ENCODE measurements at regions not wholly inside any gene's neighbourhood (a gene's known extent, or its start where the extent isn't known, plus 50 kb on each side); places are given as distances from the start of the nearest gene placed in this dataset.

GRCh38 chr17:77326636-77327035 lies 185.9 kb downstream of the SEC14L1 start:
- DNase-seq (no peak), ATAC-seq (no peak)
- Mint-ChIP-seq H3K4me3 (peak overlapping the region in 9 of 10 donors; percentile 33 to 81 (median 71)), H3K36me3 (no peaks in the 10 kb centered on the region), H3K4me1 (peaks cover 49 to 71% (median 57%) of the 10 kb centered on the region in 7 donors), H3K27me3 (peaks cover 0 to 2% (median 0%) of the 10 kb centered on the region in 5 donors), H3K9me3 (peaks cover 0 to 2% (median 0%) of the 10 kb centered on the region in 11 donors), H3K27ac (peak overlapping the region; percentile 57 to 92 (median 82))
- ChIA-PET CTCF (interaction anchor here (1.2 kb wide), 1 partner anchor 48 kb away, joined by 3 read pairs; no protein-coding TSS in a partner anchor), POLR2A (interaction anchor here (0.6 to 6.7 kb wide), 7 partner anchors 39 to 343 kb away, joined by 3 to 98 read pairs (median 5); no protein-coding TSS in a partner anchor)
- intact Hi-C loops (cut with micrococcal nuclease): no loop called here
- Histone ChIP-seq H3K4me3 (ENCODE audit: low read length) (no peak overlapping the region), H3K36me3 (ENCODE audit: control insufficient read depth in 2 of 3, insufficient read depth in 3 of 3, low read length in 3 of 3) (no peaks in the 10 kb centered on the region), H3K27me3 (ENCODE audit: control insufficient read depth in 2 of 2, insufficient read depth in 2 of 2, low read length in 2 of 2) (no peaks in the 10 kb centered on the region), H3K4me1 (ENCODE audit: control insufficient read depth in 2 of 2, insufficient read depth in 2 of 2, low read length in 2 of 2) (peaks cover 35 to 49% of the 10 kb centered on the region in 2 donors), H3K9me3 (ENCODE audit: control insufficient read depth in 2 of 3, low read length in 3 of 3) (no peaks in the 10 kb centered on the region), H3K27ac (ENCODE audit: low read depth, low read length) (no peak overlapping the region)

- Histone ChIP-seq H3K9me3 (ENCODE audit: control insufficient read depth in 2 of 3, low read length in 3 of 3) (no peaks in the 10 kb centered on the region), H3K4me1 (ENCODE audit: control insufficient read depth in 2 of 2, insufficient read depth in 2 of 2, low read length in 2 of 2) (peaks cover 40 to 49% of the 10 kb centered on the region in 2 donors), H3K27ac (ENCODE audit: low read depth, low read length) (no peak overlapping the region), H3K36me3 (ENCODE audit: control insufficient read depth in 2 of 3, insufficient read depth in 3 of 3, low read length in 3 of 3) (no peaks in the 10 kb centered on the region), H3K27me3 (ENCODE audit: control insufficient read depth in 2 of 2, insufficient read depth in 2 of 2, low read length in 2 of 2) (no peaks in the 10 kb centered on the region), H3K4me3 (ENCODE audit: low read length) (no peak overlapping the region)
- Mint-ChIP-seq H3K27me3 (peaks cover 0 to 2% (median 0%) of the 10 kb centered on the region in 5 donors), H3K9me3 (peaks cover 0 to 2% (median 0%) of the 10 kb centered on the region in 11 donors), H3K27ac (peak overlapping the region in 1 of 9 donors; percentile 57), H3K4me1 (peaks cover 54 to 75% (median 61%) of the 10 kb centered on the region in 7 donors), H3K4me3 (peak overlapping the region in 5 of 10 donors; percentile 29 to 81 (median 65)), H3K36me3 (no peaks in the 10 kb centered on the region)
- no peak for DNase-seq
- POLR2A ChIA-PET: interaction anchor here (0.6 to 6.7 kb wide), 7 partner anchors 38 to 342 kb away, joined by 3 to 98 read pairs (median 4); no protein-coding TSS in a partner anchor
- intact Hi-C loops (cut with micrococcal nuclease): no loop called here
- ATAC-seq: no peak
- CTCF ChIA-PET: interaction anchor here (1.2 kb wide), 1 partner anchor 48 kb away, joined by 3 read pairs; no protein-coding TSS in a partner anchor
Observed at GRCh38 chr17:77327181-77327565, 186.4 kb downstream of the SEC14L1 start.

- no peak for DNase-seq
- Mint-ChIP-seq H3K27me3 (peaks cover 0 to 2% (median 0%) of the 10 kb centered on the region in 5 donors), H3K4me3 (peak overlapping the region in 3 of 10 donors; percentile 9 to 81 (median 55)), H3K36me3 (peaks cover 0 to 1% (median 0%) of the 10 kb centered on the region in 5 donors), H3K27ac (peak overlapping the region in 5 of 9 donors; percentile 5 to 78 (median 64)), H3K9me3 (peaks cover 0 to 2% (median 0%) of the 10 kb centered on the region in 11 donors), H3K4me1 (peaks cover 58 to 78% (median 65%) of the 10 kb centered on the region in 7 donors)
- H3K27me3 ChIP-seq (ENCODE audit: control insufficient read depth in 2 of 2, insufficient read depth in 2 of 2, low read length in 2 of 2): no peaks in the 10 kb centered on the region
- ATAC-seq: no peak
- no peaks in the 10 kb centered on the region for H3K9me3 ChIP-seq (ENCODE audit: control insufficient read depth in 2 of 3, low read length in 3 of 3)
- H3K4me1 ChIP-seq (ENCODE audit: control insufficient read depth in 2 of 2, insufficient read depth in 2 of 2, low read length in 2 of 2): peaks cover 47 to 56% of the 10 kb centered on the region in 2 donors
- intact Hi-C loops (cut with micrococcal nuclease): no loop called here
- H3K4me3 ChIP-seq (ENCODE audit: low read length): no peak overlapping the region
- ChIA-PET POLR2A (interaction anchor here (0.6 to 6.7 kb wide), 6 partner anchors 54 to 341 kb away, joined by 3 to 98 read pairs (median 4); no protein-coding TSS in a partner anchor), CTCF (interaction anchor here (1.2 kb wide), 1 partner anchor 47 kb away, joined by 3 read pairs; no protein-coding TSS in a partner anchor)
- no peak overlapping the region for H3K27ac ChIP-seq (ENCODE audit: low read depth, low read length)
- H3K36me3 ChIP-seq (ENCODE audit: control insufficient read depth in 2 of 3, insufficient read depth in 3 of 3, low read length in 3 of 3): no peaks in the 10 kb centered on the region
Observed at GRCh38 chr17:77327566-77328464, 187.0 kb downstream of the SEC14L1 start.

- intact Hi-C loops (cut with micrococcal nuclease): no loop called here
- peak overlapping the region in 8 of 9 donors; percentile 39 to 81 (median 67) for H3K27ac Mint-ChIP-seq
- DNase-seq: no peak
Observed at GRCh38 chr17:77328823-77329740, 188.3 kb downstream of the SEC14L1 start.

GRCh38 chr17:77329741-77330531 lies 189.2 kb downstream of the SEC14L1 start:
- ATAC-seq: no peak
- no peaks in the 10 kb centered on the region for H3K27me3 ChIP-seq (ENCODE audit: control insufficient read depth in 2 of 2, insufficient read depth in 2 of 2, low read length in 2 of 2)
- intact Hi-C loops (cut with micrococcal nuclease): loop anchor here (2.0 to 5.0 kb wide), 4 partner anchors 43 to 112 kb away; no protein-coding TSS in a partner anchor

More at GRCh38 chr17:77328823-77329740, 188.3 kb downstream of the SEC14L1 start:
- H3K27me3 Mint-ChIP-seq: peaks cover 0 to 2% (median 0%) of the 10 kb centered on the region in 5 donors
- H3K9me3 ChIP-seq (ENCODE audit: control insufficient read depth in 2 of 3, low read length in 3 of 3): no peaks in the 10 kb centered on the region
- peaks cover 0 to 6% (median 0%) of the 10 kb centered on the region in 11 donors for H3K9me3 Mint-ChIP-seq
- no peaks in the 10 kb centered on the region for H3K27me3 ChIP-seq (ENCODE audit: control insufficient read depth in 2 of 2, insufficient read depth in 2 of 2, low read length in 2 of 2)
- ChIA-PET CTCF (interaction anchor here (4.0 to 5.2 kb wide), 3 partner anchors 71 to 166 kb away, joined by 23 to 39 read pairs (median 35); no protein-coding TSS in a partner anchor), POLR2A (interaction anchor here (1.0 to 6.7 kb wide), 7 partner anchors 46 to 125 kb away, joined by 3 to 98 read pairs (median 33); no protein-coding TSS in a partner anchor)
- H3K4me1 ChIP-seq (ENCODE audit: control insufficient read depth in 2 of 2, insufficient read depth in 2 of 2, low read length in 2 of 2): peaks cover 52% of the 10 kb centered on the region in 2 donors
- no peak overlapping the region for H3K27ac ChIP-seq (ENCODE audit: low read depth, low read length)
- H3K4me3 ChIP-seq (ENCODE audit: low read length): no peak overlapping the region
- ATAC-seq: no peak
- H3K36me3 ChIP-seq (ENCODE audit: control insufficient read depth in 2 of 3, insufficient read depth in 3 of 3, low read length in 3 of 3): no peaks in the 10 kb centered on the region
- peaks cover 58 to 78% (median 69%) of the 10 kb centered on the region in 7 donors for H3K4me1 Mint-ChIP-seq
- peak overlapping the region in 1 of 10 donors; percentile 43 for H3K4me3 Mint-ChIP-seq
- H3K36me3 Mint-ChIP-seq: peaks cover 0 to 7% (median 0%) of the 10 kb centered on the region in 5 donors

More at GRCh38 chr17:77329741-77330531, 189.2 kb downstream of the SEC14L1 start:
- Histone ChIP-seq H3K4me3 (ENCODE audit: low read length) (no peak overlapping the region), H3K4me1 (ENCODE audit: control insufficient read depth in 2 of 2, insufficient read depth in 2 of 2, low read length in 2 of 2) (peaks cover 43 to 44% of the 10 kb centered on the region in 2 donors), H3K27ac (ENCODE audit: low read depth, low read length) (no peak overlapping the region), H3K36me3 (ENCODE audit: control insufficient read depth in 2 of 3, insufficient read depth in 3 of 3, low read length in 3 of 3) (no peaks in the 10 kb centered on the region), H3K9me3 (ENCODE audit: control insufficient read depth in 2 of 3, low read length in 3 of 3) (no peaks in the 10 kb centered on the region)
- Mint-ChIP-seq H3K4me1 (peaks cover 49 to 70% (median 61%) of the 10 kb centered on the region in 7 donors), H3K9me3 (peaks cover 0 to 5% (median 0%) of the 10 kb centered on the region in 11 donors), H3K27ac (peak overlapping the region in 2 of 9 donors; percentile 42 to 64), H3K4me3 (no peak overlapping the region), H3K36me3 (peaks cover 0 to 7% (median 0%) of the 10 kb centered on the region in 5 donors), H3K27me3 (peaks cover 0 to 2% (median 0%) of the 10 kb centered on the region in 5 donors)
- POLR2A ChIA-PET: interaction anchor here (0.9 to 6.7 kb wide), 14 partner anchors 45 to 165 kb away, joined by 3 to 98 read pairs (median 10); no protein-coding TSS in a partner anchor
- CTCF ChIA-PET: interaction anchor here (0.8 to 5.2 kb wide), 12 partner anchors 11 to 175 kb away, joined by 3 to 39 read pairs (median 6); no protein-coding TSS in a partner anchor
- no peak for DNase-seq
